Brain microvascular endothelial cell (primary cell): ENCODE measurements at regions not wholly inside any gene's neighbourhood (a gene's known extent, or its start where the extent isn't known, plus 50 kb on each side); places are given as distances from the start of the nearest gene placed in this dataset.

ENCODE experiments used
- DNase-seq: peaks from one replicate; pipeline ENCODE4 v3.0.0-alpha.2; 2020
- H3K27ac ChIP-seq: fragments of 250-450 bp; sonication (Bioruptor Pico); 2 replicates; pipeline ENCODE4 v1.5.1; 2020; ENCODE audit warnings: mild to moderate bottlenecking, moderate library complexity
- H3K27me3 ChIP-seq: fragments of 250-450 bp; sonication (Bioruptor Pico); replicated peaks from 2 replicates; pipeline ENCODE4 v1.5.1; 2020; ENCODE audit warnings: mild to moderate bottlenecking
- H3K36me3 ChIP-seq: fragments of 250-450 bp; sonication (Bioruptor Pico); replicated peaks from 2 replicates; pipeline ENCODE4 v1.5.1; 2020; ENCODE audit warnings: mild to moderate bottlenecking
- H3K4me3 ChIP-seq: 2 replicates; pipeline ENCODE4 v1.5.1; 2011; ENCODE audit warnings: low read depth, mild to moderate bottlenecking, control low read depth, low read length, moderate library complexity
- in situ Hi-C: cut with HindIII; loops from 2 replicates; pipeline ENCODE4 v1.10.0; 2017; ENCODE audit warnings: low sequenced_read_pairs, low pct_ligation_motif_present
- TF ChIP-seq, protein P1 (sequence below): IDR thresholded peaks from 2 replicates; pipeline ENCODE4 v1.5.1; 2011; ENCODE audit warnings: low read depth, mild to moderate bottlenecking, moderate library complexity, low read length, control low read depth, inconsistent platforms; ENCODE audit errors: missing control alignments

DNA sequence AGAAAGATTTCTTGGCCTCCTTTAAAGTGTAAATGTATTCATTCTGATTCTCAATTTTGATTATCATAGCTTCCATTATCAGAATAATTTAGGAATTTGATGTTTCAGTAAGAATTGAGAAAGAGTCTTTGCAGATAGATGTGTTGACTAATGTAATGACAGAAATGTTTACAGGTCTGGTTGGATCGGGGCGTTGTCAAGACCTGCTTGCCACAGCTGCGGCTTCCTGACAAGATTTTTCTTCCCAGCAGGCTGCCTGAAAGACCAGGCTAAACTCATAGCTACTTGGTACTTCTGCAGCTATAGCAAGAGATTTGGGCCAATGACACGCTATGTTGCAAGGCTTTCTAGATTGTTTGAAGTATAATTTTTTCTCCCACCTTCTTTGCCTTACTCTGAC, 91.5 kb upstream of the ANKRD50 start:
- Histone ChIP-seq H3K27ac (no peak overlapping the region), H3K36me3 (no peaks in the 10 kb centered on the region), H3K4me3 (no peak overlapping the region), H3K27me3 (no peaks in the 10 kb centered on the region)
- TF ChIP-seq, protein P1, sequence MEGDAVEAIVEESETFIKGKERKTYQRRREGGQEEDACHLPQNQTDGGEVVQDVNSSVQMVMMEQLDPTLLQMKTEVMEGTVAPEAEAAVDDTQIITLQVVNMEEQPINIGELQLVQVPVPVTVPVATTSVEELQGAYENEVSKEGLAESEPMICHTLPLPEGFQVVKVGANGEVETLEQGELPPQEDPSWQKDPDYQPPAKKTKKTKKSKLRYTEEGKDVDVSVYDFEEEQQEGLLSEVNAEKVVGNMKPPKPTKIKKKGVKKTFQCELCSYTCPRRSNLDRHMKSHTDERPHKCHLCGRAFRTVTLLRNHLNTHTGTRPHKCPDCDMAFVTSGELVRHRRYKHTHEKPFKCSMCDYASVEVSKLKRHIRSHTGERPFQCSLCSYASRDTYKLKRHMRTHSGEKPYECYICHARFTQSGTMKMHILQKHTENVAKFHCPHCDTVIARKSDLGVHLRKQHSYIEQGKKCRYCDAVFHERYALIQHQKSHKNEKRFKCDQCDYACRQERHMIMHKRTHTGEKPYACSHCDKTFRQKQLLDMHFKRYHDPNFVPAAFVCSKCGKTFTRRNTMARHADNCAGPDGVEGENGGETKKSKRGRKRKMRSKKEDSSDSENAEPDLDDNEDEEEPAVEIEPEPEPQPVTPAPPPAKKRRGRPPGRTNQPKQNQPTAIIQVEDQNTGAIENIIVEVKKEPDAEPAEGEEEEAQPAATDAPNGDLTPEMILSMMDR, result no peak
- DNase-seq, result no peak
- in situ Hi-C loops, result no loop called here

DNA sequence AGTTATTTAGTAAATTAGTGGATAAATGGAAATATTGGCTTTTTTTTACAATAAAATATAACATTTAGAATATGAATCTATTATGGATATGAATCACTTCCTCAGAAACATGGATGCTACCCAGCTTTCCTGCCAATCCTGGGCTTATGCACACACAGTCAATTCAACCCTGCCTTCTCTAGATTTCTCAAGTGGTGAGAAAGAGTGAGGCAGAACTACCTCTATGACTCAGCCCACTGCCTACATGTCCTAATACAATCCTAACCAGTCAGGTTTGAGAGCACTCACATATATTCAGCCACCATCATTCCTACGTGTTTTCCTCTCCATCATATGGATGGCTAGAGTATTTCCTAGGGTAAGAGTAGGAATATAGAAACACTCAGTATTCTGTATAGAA, 91.1 kb upstream of the ANKRD50 start:
- DNase-seq, result peak; percentile 32
- no peak overlapping the region for H3K27ac ChIP-seq
- in situ Hi-C loops, result no loop called here

DNA sequence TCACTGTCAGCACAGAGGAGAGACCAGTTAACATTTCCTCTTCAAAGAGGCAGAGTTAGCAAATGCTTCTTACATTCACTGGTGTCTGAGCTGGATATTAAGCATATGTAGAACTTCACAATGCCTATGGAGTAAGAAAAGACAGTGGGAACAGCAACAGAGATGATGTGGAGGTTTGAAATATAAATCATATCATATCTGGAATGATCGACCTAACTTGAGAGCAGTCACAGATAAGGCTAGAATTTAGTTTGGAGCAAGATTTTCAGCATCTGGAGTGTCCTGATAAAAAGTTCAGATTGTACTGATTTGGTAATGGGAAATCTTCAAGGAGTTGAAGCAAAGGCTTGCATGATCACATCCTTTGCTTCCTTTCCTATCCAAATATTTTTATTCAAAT, 90.5 kb upstream of the ANKRD50 start:
- TF ChIP-seq, protein P1, result no peak
- in situ Hi-C loops, result no loop called here
- H3K4me3 ChIP-seq, result no peak overlapping the region
- H3K27ac ChIP-seq, result no peak overlapping the region
- H3K36me3 ChIP-seq, result no peaks in the 10 kb centered on the region
- DNase-seq, result no peak
- no peaks in the 10 kb centered on the region for H3K27me3 ChIP-seq

More for the DNA sequence above, 91.1 kb upstream of the ANKRD50 start:
- Histone ChIP-seq H3K36me3 (no peaks in the 10 kb centered on the region), H3K4me3 (no peak overlapping the region), H3K27me3 (no peaks in the 10 kb centered on the region)
- TF ChIP-seq, protein P1, result no peak

DNA sequence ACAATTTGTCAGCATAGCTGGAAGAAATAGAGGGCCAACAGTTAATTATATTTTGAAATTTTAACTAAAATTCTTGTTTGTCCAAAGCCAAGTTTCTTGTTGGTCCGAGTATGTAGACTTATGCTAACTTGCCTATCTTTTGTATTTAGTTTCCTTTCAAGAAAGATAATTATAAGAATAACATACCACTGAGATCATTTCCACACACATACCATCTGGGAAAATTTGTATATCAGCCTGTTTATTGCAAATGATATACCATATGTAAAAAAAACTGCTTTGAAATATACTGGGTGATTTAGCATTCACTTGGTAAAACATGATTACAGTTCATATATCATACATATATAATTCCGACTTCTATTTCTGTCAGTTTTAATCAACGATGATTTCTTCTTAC, 84.7 kb upstream of the ANKRD50 start:
- H3K36me3 ChIP-seq, result no peaks in the 10 kb centered on the region
- no peak overlapping the region for H3K4me3 ChIP-seq
- no peaks in the 10 kb centered on the region for H3K27me3 ChIP-seq
- H3K27ac ChIP-seq, result no peak overlapping the region
- no peak for DNase-seq
- in situ Hi-C loops, result no loop called here
- TF ChIP-seq, protein P1, result no peak

DNA sequence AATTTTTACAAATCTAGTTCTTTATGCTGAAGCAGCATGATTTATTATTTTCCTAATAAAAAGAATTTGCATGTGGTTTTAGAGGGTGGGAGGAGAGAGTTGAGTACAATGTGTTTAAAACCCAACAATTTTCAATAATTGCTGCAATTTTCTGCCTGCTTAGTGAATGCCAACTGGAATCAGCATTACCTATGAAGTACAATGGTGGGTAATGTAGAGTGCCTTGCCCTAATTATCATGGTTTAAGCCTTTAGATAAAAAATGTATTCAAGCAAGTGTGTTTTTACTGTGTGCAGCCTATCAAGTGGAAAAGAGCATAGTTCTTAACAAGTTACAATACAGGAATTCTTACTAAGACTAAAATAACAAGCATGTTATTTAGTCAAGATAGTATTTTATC, 77.9 kb upstream of the ANKRD50 start:
- Histone ChIP-seq H3K4me3 (no peak overlapping the region), H3K36me3 (no peaks in the 10 kb centered on the region), H3K27ac (no peak overlapping the region), H3K27me3 (no peaks in the 10 kb centered on the region)
- in situ Hi-C loops, result no loop called here
- no peak for DNase-seq
- TF ChIP-seq, protein P1, result no peak

DNA sequence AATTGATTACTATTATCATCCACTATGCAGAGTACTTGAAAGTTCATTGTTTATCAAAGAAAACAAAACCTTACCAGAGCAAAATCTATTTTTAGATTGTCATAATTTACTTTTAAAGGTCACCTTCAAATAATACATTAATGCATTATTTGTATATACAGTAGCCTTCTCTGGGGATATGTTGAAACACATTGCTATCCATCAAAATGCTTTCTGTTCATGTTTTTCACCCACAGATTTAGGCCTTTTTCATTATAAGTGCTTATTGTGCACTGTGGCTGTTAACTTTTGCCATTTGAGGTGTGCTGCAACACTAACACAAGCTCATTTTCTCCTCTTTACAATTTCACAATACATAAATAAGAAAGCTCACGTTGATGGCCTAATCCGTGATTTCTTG, 74.1 kb upstream of the ANKRD50 start:
- DNase-seq, result no peak
- in situ Hi-C loops, result no loop called here
- Histone ChIP-seq H3K27me3 (no peaks in the 10 kb centered on the region), H3K27ac (no peak overlapping the region), H3K4me3 (no peak overlapping the region), H3K36me3 (no peaks in the 10 kb centered on the region)
- TF ChIP-seq, protein P1, result no peak
